C1 segment of cervical spinal cord (tissue), 14 donors: ENCODE measurements at regions not wholly inside any gene's neighbourhood (a gene's known extent, or its start where the extent isn't known, plus 50 kb on each side); places are given as distances from the start of the nearest gene placed in this dataset.

ENCODE experiments used
- DNase-seq, 14 donors: peaks; one replicate each; lab custom pipeline; 2025; lab: John Stamatoyannopoulos, UW

- DNase-seq: no peak
These were observed 1853.7 kb upstream of the CELF4 start for GRCh38 chr18:39419315-39419714.

- DNase-seq: no peak
These were observed 1849.9 kb upstream of the CELF4 start for GRCh38 chr18:39415471-39415870.

- DNase-seq: no peak
These were observed 1848.6 kb upstream of the CELF4 start for GRCh38 chr18:39414009-39414700.

- DNase-seq: no peak
These were observed 1841.3 kb upstream of the CELF4 start for GRCh38 chr18:39406941-39407340.

GRCh38 chr18:39403121-39403520 is 1837.5 kb upstream of the CELF4 start:
- no peak for DNase-seq

- no peak for DNase-seq
These were observed 1834.1 kb upstream of the CELF4 start for GRCh38 chr18:39399662-39400061.

GRCh38 chr18:39396168-39396567 is 1830.6 kb upstream of the CELF4 start:
- DNase-seq: no peak

GRCh38 chr18:39389800-39390379 is 1824.3 kb upstream of the CELF4 start:
- DNase-seq: no peak

GRCh38 chr18:39380866-39381265 is 1815.3 kb upstream of the CELF4 start:
- no peak for DNase-seq

GRCh38 chr18:39380186-39380725 is 1814.7 kb upstream of the CELF4 start:
- no peak for DNase-seq

GRCh38 chr18:39375066-39375465 is 1809.5 kb upstream of the CELF4 start:
- no peak for DNase-seq

- no peak for DNase-seq
These were observed 1806.4 kb upstream of the CELF4 start for GRCh38 chr18:39371996-39372395.

- DNase-seq: no peak
These were observed 1801.1 kb upstream of the CELF4 start for GRCh38 chr18:39366656-39367055.

- DNase-seq: no peak
These were observed 1800.4 kb upstream of the CELF4 start for GRCh38 chr18:39365836-39366485.

GRCh38 chr18:39360072-39360471 is 1794.5 kb upstream of the CELF4 start:
- DNase-seq: no peak

GRCh38 chr18:39359636-39360035 is 1794.0 kb upstream of the CELF4 start:
- DNase-seq: no peak

- DNase-seq: no peak
These were observed 1785.3 kb upstream of the CELF4 start for GRCh38 chr18:39350945-39351344.

GRCh38 chr18:39349801-39350200 is 1784.2 kb upstream of the CELF4 start:
- no peak for DNase-seq

GRCh38 chr18:39348757-39349156 is 1783.2 kb upstream of the CELF4 start:
- no peak for DNase-seq

- DNase-seq: no peak
These were observed 1782.1 kb upstream of the CELF4 start for GRCh38 chr18:39347701-39348100.

- no peak for DNase-seq
These were observed 1781.3 kb upstream of the CELF4 start for GRCh38 chr18:39346916-39347315.

- no peak for DNase-seq
These were observed 1779.7 kb upstream of the CELF4 start for GRCh38 chr18:39345321-39345720.

- DNase-seq: no peak
These were observed 1778.9 kb upstream of the CELF4 start for GRCh38 chr18:39344487-39344886.
